Astrocyte of the spinal cord (primary cell): ENCODE measurements at regions not wholly inside any gene's neighbourhood (a gene's known extent, or its start where the extent isn't known, plus 50 kb on each side); places are given as distances from the start of the nearest gene placed in this dataset.

ENCODE experiments used
- DNase-seq: peaks from one replicate; pipeline ENCODE4 v3.0.0; 2011; ENCODE audit warnings: low read depth, low spot score
- H3K4me3 ChIP-seq: 2 replicates; pipeline ENCODE4 v1.5.1; 2011; ENCODE audit warnings: low read depth, mild to moderate bottlenecking, low read length, moderate library complexity
- CTCF ChIP-seq: IDR thresholded peaks from 2 replicates; pipeline ENCODE4 v1.5.1; 2012; ENCODE audit warnings: low read depth, mild to moderate bottlenecking, low read length, inconsistent platforms
- in situ Hi-C: cut with HindIII; loops from 2 replicates; pipeline ENCODE4 v1.10.0; 2017; ENCODE audit warnings: low sequenced_read_pairs

- H3K4me3 ChIP-seq: no peak overlapping the region
- in situ Hi-C loops: no loop called here
- no peak for DNase-seq
- no peak for TF ChIP-seq CTCF
Observed at GRCh38 chr6:9875605-9876353, 539.1 kb downstream of the TFAP2A start.

GRCh38 chr6:9862603-9863167 lies 552.2 kb downstream of the TFAP2A start:
- in situ Hi-C loops: no loop called here
- TF ChIP-seq CTCF: no peak
- H3K4me3 ChIP-seq: no peak overlapping the region
- no peak for DNase-seq

GRCh38 chr6:9851541-9852380 lies 563.1 kb downstream of the TFAP2A start:
- in situ Hi-C loops: no loop called here
- no peak overlapping the region for H3K4me3 ChIP-seq
- no peak for DNase-seq
- TF ChIP-seq CTCF: no peak

- in situ Hi-C loops: no loop called here
- no peak overlapping the region for H3K4me3 ChIP-seq
- TF ChIP-seq CTCF: no peak
- DNase-seq: no peak
Observed at GRCh38 chr6:9851006-9851405, 563.9 kb downstream of the TFAP2A start.

- no peak overlapping the region for H3K4me3 ChIP-seq
- no peak for TF ChIP-seq CTCF
- DNase-seq: no peak
- in situ Hi-C loops: no loop called here
Observed at GRCh38 chr6:9848094-9848493, 566.8 kb downstream of the TFAP2A start.

- H3K4me3 ChIP-seq: no peak overlapping the region
- in situ Hi-C loops: no loop called here
- no peak for TF ChIP-seq CTCF
- no peak for DNase-seq
Observed at GRCh38 chr6:9841886-9842725, 572.8 kb downstream of the TFAP2A start.
